Gastroesophageal sphincter (tissue), 4 donors: ENCODE measurements at regions not wholly inside any gene's neighbourhood (a gene's known extent, or its start where the extent isn't known, plus 50 kb on each side); places are given as distances from the start of the nearest gene placed in this dataset.
"Not testable (repeated sequence)": the region's sequence is repeated elsewhere in the genome, so short reads cannot be mapped to it uniquely, and the experiment has no call there.

Experiments
- ATAC-seq: fragments of 150-250 bp; one replicate; pipeline ENCODE4 v1.9.1; 2016; ENCODE audit warnings: mild to moderate bottlenecking, moderate library complexity
- H3K27ac ChIP-seq, 4 donors: fragments of 200-600 bp; sonication (generic) in 3 of 4; 1 replicate in 3 of 4; 2 replicates in 1 of 4; pipeline ENCODE4 v1.5.1; 2016 to 2019
- H3K27me3 ChIP-seq: fragments of 200-600 bp; sonication (generic); one replicate; pipeline ENCODE4 v1.5.1; 2019
- H3K36me3 ChIP-seq, 2 donors: fragments of 200-600 bp; sonication (generic); one replicate each; pipeline ENCODE4 v1.5.1; 2019; ENCODE audit warnings: control low read depth in 1 of 2
- H3K4me1 ChIP-seq, 3 donors: fragments of 200-600 bp; sonication (generic); 1 replicate in 2 of 3; 2 replicates in 1 of 3; pipeline ENCODE4 v1.5.1; 2016 to 2019; ENCODE audit warnings: control low read depth in 2 of 3
- H3K4me3 ChIP-seq, 2 donors: fragments of 200-600 bp; sonication (generic); one replicate each; pipeline ENCODE4 v1.5.1; 2019; ENCODE audit warnings: mild to moderate bottlenecking in 1 of 2, moderate library complexity in 1 of 2
- H3K9me3 ChIP-seq, 3 donors: fragments of 200-600 bp; sonication (generic); one replicate each; pipeline ENCODE4 v1.5.1; 2017 to 2019; ENCODE audit warnings: control low read depth in 2 of 3
- CTCF ChIP-seq, 4 experiments: fragments of 200-600 bp in 2 of 4; fragments of 450-650 bp in 2 of 4; sonication (generic) in 1 of 4; IDR thresholded peaks; one replicate each; pipeline ENCODE4 v1.5.1; 2017 to 2019; ENCODE audit warnings: antibody characterized with exemption in 4 of 4, mild to moderate bottlenecking in 2 of 4, moderate library complexity in 2 of 4
- EP300 ChIP-seq: sonication (generic); formaldehyde crosslinking; IDR thresholded peaks from one replicate; pipeline ENCODE4 v1.6.1; 2017; ENCODE audit warnings: antibody characterized with exemption, mild to moderate bottlenecking
- POLR2A ChIP-seq, 2 donors: fragments of 450-650 bp; IDR thresholded peaks; one replicate each; pipeline ENCODE4 v1.6.1; 2017; ENCODE audit warnings: antibody characterized with exemption in 2 of 2, mild to moderate bottlenecking in 2 of 2, moderate library complexity in 1 of 2
- POLR2AphosphoS5 ChIP-seq: sonication (generic); formaldehyde crosslinking; IDR thresholded peaks from one replicate; pipeline ENCODE4 v1.6.1; 2017; ENCODE audit warnings: antibody characterized with exemption
- WGBS, 2 donors: methylation state at CpG; one replicate each; pipeline ENCODE4 v1.1.5; 2018; ENCODE audit warnings: low coverage in 1 of 2; 5-methylcytosine and 5-hydroxymethylcytosine counted together

DNA sequence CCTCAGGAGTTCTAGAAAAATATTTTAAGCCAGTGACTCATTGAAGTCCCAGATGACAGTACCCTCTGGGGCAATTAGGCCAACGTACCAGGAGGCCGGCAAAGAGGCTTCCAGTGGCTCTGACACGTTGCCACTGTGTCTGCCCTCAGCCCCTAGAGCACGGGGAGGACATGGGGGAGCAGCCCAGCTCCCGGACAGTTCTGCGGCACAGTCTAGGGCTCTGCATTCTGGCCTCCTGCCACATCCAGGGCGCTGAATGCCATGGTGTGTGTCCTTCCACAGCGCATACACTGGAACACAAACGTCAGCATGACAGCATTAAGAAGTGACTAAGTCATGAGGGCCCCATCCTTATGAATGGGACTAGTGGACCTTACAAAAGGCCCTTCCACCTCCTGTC, 156.2 kb downstream of the RNASET2 start:
- H3K4me3 ChIP-seq: no peak overlapping the region
- no peak for ATAC-seq
- H3K4me1 ChIP-seq: no peaks in the 10 kb centered on the region
- H3K36me3 ChIP-seq: no peaks in the 10 kb centered on the region
- TF ChIP-seq POLR2A (IDR thresholded peaks at IDR 0.05): no peak
- H3K27ac ChIP-seq: no peak overlapping the region
- no peaks in the 10 kb centered on the region for H3K27me3 ChIP-seq
- 62 to 83% methylated on average over 1 to 3 of the region's 9 CpGs for WGBS, 2 donors
- peaks cover 0 to 4% (median 0%) of the 10 kb centered on the region in 3 donors for H3K9me3 ChIP-seq

- ATAC-seq: no peak
- no peak overlapping the region for H3K4me3 ChIP-seq
- H3K36me3 ChIP-seq: no peaks in the 10 kb centered on the region
- 65% methylated on average over 5 of the region's 6 CpGs; no CpG with 5 or more reads in 1 of the 2 donors for WGBS, 2 donors
- H3K4me1 ChIP-seq: no peaks in the 10 kb centered on the region
- no peaks in the 10 kb centered on the region for H3K27me3 ChIP-seq
- no peaks in the 10 kb centered on the region for H3K9me3 ChIP-seq
- TF ChIP-seq CTCF (IDR thresholded peaks at IDR 0.05): no peak
- no peak for TF ChIP-seq POLR2A (IDR thresholded peaks at IDR 0.05)
- TF ChIP-seq POLR2AphosphoS5: no peak
- TF ChIP-seq EP300: no peak
- H3K27ac ChIP-seq: no peak overlapping the region
These were observed 157.7 kb downstream of the RNASET2 start for GRCh38 chr6:166798652-166799051.

- no peaks in the 10 kb centered on the region for H3K4me1 ChIP-seq
- no peaks in the 10 kb centered on the region for H3K27me3 ChIP-seq
- no peak for TF ChIP-seq POLR2AphosphoS5
- TF ChIP-seq CTCF (IDR thresholded peaks at IDR 0.05): no peak
- no peak for TF ChIP-seq EP300
- no peak for TF ChIP-seq POLR2A (IDR thresholded peaks at IDR 0.05)
- no peaks in the 10 kb centered on the region for H3K36me3 ChIP-seq
- H3K9me3 ChIP-seq: no peaks in the 10 kb centered on the region
- 84 to 90% methylated on average over 11 of the region's 12 CpGs for WGBS, 2 donors
- no peak for ATAC-seq
- H3K4me3 ChIP-seq: no peak overlapping the region
- no peak overlapping the region for H3K27ac ChIP-seq
These were observed 159.7 kb downstream of the RNASET2 start for GRCh38 chr6:166796610-166797009.

GRCh38 chr6:166795879-166796278, 160.5 kb downstream of the RNASET2 start:
- Histone ChIP-seq H3K4me1 (no peaks in the 10 kb centered on the region), H3K27me3 (no peaks in the 10 kb centered on the region), H3K9me3 (no peaks in the 10 kb centered on the region), H3K36me3 (no peaks in the 10 kb centered on the region), H3K27ac (no peak overlapping the region), H3K4me3 (no peak overlapping the region)
- TF ChIP-seq CTCF (IDR thresholded peaks at IDR 0.05) (no peak), EP300 (no peak), POLR2AphosphoS5 (no peak), POLR2A (IDR thresholded peaks at IDR 0.05) (no peak)
- no peak for ATAC-seq
- WGBS, 2 donors: 83 to 100% methylated on average over 1 to 3 of the region's 3 CpGs

DNA sequence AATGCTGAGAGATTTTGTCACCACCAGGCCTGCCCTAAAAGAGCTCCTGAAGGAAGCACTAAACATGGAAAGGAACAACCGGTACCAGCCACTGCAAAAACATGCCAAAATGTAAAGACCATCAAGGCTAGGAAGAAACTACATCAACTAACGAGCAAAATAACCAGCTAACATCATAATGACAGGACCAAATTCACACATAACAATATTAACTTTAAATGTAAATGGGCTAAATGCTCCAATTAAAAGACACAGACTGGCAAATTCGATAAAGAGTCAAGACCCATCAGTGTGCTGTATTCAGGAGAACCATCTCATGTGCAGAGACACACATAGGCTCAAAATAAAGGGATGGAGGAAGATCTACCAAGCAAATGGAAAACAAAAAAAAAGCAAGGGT, 163.8 kb upstream of the RPS6KA2 start:
- WGBS, 2 donors: 83% methylated on average over 2 of the region's 3 CpGs; no CpG with 5 or more reads in 1 of the 2 donors
- H3K36me3 ChIP-seq, H3K4me1 ChIP-seq, H3K27me3 ChIP-seq, H3K4me3 ChIP-seq, ATAC-seq, H3K27ac ChIP-seq, H3K9me3 ChIP-seq: not testable (repeated sequence)

DNA sequence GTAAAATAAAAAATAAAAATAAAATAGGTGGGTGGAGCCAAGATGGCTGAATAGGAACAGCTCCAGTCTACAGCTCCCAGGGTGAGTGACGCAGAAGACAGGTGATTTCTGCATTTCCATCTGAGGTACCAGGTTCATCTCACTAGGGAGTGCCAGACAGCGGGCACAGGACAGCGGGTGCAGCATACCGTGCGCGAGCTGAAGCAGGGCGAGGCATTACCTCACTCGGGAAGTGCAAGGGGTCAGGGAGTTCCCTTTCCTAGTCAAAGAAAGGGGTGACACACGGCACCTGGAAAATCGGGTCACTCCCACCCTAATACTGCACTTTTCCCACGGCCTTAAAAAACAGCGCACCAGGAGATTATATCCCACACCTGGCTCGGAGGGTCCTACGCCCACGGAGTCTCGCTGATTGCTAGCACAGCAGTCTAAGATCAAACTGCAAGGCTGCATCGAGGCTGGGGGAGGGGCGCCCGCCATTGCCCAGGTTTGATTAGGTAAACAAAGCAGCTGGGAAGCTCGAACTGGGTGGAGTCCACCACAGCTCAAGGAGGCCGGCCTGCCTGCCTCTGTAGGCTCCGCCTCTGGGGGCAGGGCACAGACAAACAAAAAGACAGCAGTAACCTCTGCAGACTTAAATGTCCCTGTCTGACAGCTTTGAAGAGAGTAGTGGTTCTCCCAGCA, 161.9 kb upstream of the RPS6KA2 start:
- H3K27me3 ChIP-seq, ATAC-seq: not testable (repeated sequence)
- WGBS, 2 donors: 88% methylated on average over 8 to 14 of the region's 22 CpGs

More for the DNA sequence above, 161.9 kb upstream of the RPS6KA2 start:
- not testable (repeated sequence) for H3K9me3 ChIP-seq, H3K4me3 ChIP-seq, H3K36me3 ChIP-seq, H3K27ac ChIP-seq, H3K4me1 ChIP-seq
